ENCODE measurements at regions not wholly inside any gene's neighbourhood (a gene's known extent, or its start where the extent isn't known, plus 50 kb on each side); places are given as distances from the start of the nearest gene placed in this dataset.

DNA sequence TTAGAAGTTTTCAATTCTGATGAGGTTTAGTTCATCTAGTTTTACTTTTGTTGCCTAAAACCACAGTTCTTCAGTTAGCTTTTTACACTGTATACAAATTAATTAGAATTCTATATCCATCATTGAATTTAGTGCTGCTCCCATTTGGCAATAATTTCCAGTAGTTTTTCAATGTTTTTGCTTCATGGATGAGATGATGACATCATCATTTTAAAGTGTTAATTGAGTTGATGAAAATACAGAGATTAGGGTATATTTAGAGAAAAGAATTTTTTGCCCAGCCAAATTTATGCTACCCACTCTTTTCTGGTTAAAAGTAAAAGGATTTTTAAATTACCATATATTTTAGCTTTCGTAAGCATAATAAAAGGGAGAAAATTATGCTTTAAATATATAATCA is 323.8 kb downstream of the TMEM167A start:
- TF ChIP-seq CTCF (IDR thresholded peaks at IDR 0.05), result no peak
- TF ChIP-seq, protein P1, sequence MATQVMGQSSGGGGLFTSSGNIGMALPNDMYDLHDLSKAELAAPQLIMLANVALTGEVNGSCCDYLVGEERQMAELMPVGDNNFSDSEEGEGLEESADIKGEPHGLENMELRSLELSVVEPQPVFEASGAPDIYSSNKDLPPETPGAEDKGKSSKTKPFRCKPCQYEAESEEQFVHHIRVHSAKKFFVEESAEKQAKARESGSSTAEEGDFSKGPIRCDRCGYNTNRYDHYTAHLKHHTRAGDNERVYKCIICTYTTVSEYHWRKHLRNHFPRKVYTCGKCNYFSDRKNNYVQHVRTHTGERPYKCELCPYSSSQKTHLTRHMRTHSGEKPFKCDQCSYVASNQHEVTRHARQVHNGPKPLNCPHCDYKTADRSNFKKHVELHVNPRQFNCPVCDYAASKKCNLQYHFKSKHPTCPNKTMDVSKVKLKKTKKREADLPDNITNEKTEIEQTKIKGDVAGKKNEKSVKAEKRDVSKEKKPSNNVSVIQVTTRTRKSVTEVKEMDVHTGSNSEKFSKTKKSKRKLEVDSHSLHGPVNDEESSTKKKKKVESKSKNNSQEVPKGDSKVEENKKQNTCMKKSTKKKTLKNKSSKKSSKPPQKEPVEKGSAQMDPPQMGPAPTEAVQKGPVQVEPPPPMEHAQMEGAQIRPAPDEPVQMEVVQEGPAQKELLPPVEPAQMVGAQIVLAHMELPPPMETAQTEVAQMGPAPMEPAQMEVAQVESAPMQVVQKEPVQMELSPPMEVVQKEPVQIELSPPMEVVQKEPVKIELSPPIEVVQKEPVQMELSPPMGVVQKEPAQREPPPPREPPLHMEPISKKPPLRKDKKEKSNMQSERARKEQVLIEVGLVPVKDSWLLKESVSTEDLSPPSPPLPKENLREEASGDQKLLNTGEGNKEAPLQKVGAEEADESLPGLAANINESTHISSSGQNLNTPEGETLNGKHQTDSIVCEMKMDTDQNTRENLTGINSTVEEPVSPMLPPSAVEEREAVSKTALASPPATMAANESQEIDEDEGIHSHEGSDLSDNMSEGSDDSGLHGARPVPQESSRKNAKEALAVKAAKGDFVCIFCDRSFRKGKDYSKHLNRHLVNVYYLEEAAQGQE (IDR thresholded peaks at IDR 0.05; ENCODE audit: insufficient read depth in 1 of 2, low read depth in 2 of 2, low read length in 1 of 2), result no peak
- TF ChIP-seq SIN3A (IDR thresholded peaks at IDR 0.05; ENCODE audit: borderline replicate concordance, insufficient read depth, low read depth, low read length), result no peak
- TF ChIP-seq TCF7L2 (IDR thresholded peaks at IDR 0.05; ENCODE audit: low read depth, low read length), result no peak
- no peak for TF ChIP-seq POLR2AphosphoS5 (IDR thresholded peaks at IDR 0.05; ENCODE audit: low read depth, low read length)
- no peak for ATAC-seq
- intact Hi-C loops (cut with micrococcal nuclease; ENCODE audit: unreplicated experiment), result no loop called here

GRCh38 chr5:82749461-82749820 is 327.8 kb downstream of the TMEM167A start:
- no TSS peak for BruUV-seq (replicated peaks)
- H3K4me1 ChIP-seq (ENCODE audit: control insufficient read depth, insufficient read depth, low read length), result no peaks in the 10 kb centered on the region
- H3K36me3 ChIP-seq (ENCODE audit: control insufficient read depth, insufficient read depth, low read length), result no peaks in the 10 kb centered on the region
- H3K4me3 ChIP-seq (ENCODE audit: low read depth in 2 of 2, low read length in 2 of 2), result no peak overlapping the region
- no peak for ATAC-seq
- intact Hi-C loops (cut with micrococcal nuclease; ENCODE audit: unreplicated experiment) (no loop called here), in situ Hi-C loops (cut with HindIII; ENCODE audit: low pct_unique_long_range_greater_than_20kb, low sequenced_read_pairs) (no loop called here)
- H3K27me3 ChIP-seq (ENCODE audit: control insufficient read depth, insufficient read depth, low read length), result no peaks in the 10 kb centered on the region
- H3K9me3 ChIP-seq (ENCODE audit: control insufficient read depth, insufficient read depth, low read depth, low read length), result no peaks in the 10 kb centered on the region
- CTCF ChIA-PET, result no interaction called here
- no peak for TF ChIP-seq TCF7L2 (IDR thresholded peaks at IDR 0.05; ENCODE audit: low read depth, low read length)
- no peak for TF ChIP-seq SIN3A (IDR thresholded peaks at IDR 0.05; ENCODE audit: borderline replicate concordance, insufficient read depth, low read depth, low read length)
- TF ChIP-seq CTCF (IDR thresholded peaks at IDR 0.05), result no peak
- TF ChIP-seq, protein P1 (IDR thresholded peaks at IDR 0.05; ENCODE audit: insufficient read depth in 1 of 2, low read depth in 2 of 2, low read length in 1 of 2), result no peak
- no peak for TF ChIP-seq POLR2AphosphoS5 (IDR thresholded peaks at IDR 0.05; ENCODE audit: low read depth, low read length)
- DNase-seq (ENCODE audit: low read depth, low spot score), result no peak
- no peak overlapping the region for H3K27ac ChIP-seq (ENCODE audit: low read length)
- POLR2A ChIA-PET, result interaction anchor here (0.6 kb wide), 1 partner anchor 311 kb away, joined by 4 read pairs; no protein-coding TSS in a partner anchor

More for the DNA sequence above, 323.8 kb downstream of the TMEM167A start:
- no peak overlapping the region for H3K27ac ChIP-seq (ENCODE audit: low read length)
- no peaks in the 10 kb centered on the region for H3K9me3 ChIP-seq (ENCODE audit: control insufficient read depth, insufficient read depth, low read depth, low read length)
- H3K36me3 ChIP-seq (ENCODE audit: control insufficient read depth, insufficient read depth, low read length), result no peaks in the 10 kb centered on the region
- no peak overlapping the region for H3K4me3 ChIP-seq (ENCODE audit: low read depth in 2 of 2, low read length in 2 of 2)
- DNase-seq (ENCODE audit: low read depth, low spot score), result no peak
- H3K27me3 ChIP-seq (ENCODE audit: control insufficient read depth, insufficient read depth, low read length), result no peaks in the 10 kb centered on the region
- CTCF ChIA-PET, result no interaction called here
- in situ Hi-C loops (cut with HindIII; ENCODE audit: low pct_unique_long_range_greater_than_20kb, low sequenced_read_pairs), result no loop called here
- no peaks in the 10 kb centered on the region for H3K4me1 ChIP-seq (ENCODE audit: control insufficient read depth, insufficient read depth, low read length)
- BruUV-seq (replicated peaks), result no TSS peak
- POLR2A ChIA-PET, result no interaction called here
